ENCODE measurements at regions not wholly inside any gene's neighbourhood (a gene's known extent, or its start where the extent isn't known, plus 50 kb on each side); places are given as distances from the start of the nearest gene placed in this dataset.

DNA sequence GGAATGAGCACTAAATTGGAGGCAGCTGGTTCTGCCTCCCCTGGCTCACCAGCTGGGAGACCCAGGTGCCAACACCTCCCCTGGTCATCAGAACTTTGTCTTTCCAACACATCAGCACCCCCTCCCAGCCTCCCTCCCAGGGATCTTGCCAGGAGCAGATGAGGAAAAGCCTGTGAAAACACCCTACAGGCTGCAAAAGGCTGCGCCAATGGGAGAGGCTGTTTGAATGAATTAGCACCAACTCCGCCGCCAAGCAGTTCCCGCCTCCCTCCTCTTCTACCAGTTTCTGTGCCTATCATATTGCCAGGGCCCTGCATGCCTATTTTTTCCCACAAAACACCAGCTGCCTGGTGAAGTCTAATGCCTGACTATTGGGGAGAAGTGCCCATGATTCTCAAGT, 137.0 kb downstream of the AIPL1 start:
- TF ChIP-seq, protein P1, sequence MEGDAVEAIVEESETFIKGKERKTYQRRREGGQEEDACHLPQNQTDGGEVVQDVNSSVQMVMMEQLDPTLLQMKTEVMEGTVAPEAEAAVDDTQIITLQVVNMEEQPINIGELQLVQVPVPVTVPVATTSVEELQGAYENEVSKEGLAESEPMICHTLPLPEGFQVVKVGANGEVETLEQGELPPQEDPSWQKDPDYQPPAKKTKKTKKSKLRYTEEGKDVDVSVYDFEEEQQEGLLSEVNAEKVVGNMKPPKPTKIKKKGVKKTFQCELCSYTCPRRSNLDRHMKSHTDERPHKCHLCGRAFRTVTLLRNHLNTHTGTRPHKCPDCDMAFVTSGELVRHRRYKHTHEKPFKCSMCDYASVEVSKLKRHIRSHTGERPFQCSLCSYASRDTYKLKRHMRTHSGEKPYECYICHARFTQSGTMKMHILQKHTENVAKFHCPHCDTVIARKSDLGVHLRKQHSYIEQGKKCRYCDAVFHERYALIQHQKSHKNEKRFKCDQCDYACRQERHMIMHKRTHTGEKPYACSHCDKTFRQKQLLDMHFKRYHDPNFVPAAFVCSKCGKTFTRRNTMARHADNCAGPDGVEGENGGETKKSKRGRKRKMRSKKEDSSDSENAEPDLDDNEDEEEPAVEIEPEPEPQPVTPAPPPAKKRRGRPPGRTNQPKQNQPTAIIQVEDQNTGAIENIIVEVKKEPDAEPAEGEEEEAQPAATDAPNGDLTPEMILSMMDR (IDR thresholded peaks at IDR 0.05), result no peak
- TF ChIP-seq POLR2A (IDR thresholded peaks at IDR 0.05), result no peak

Data from testis (tissue), 2 donors.